Stimulated activated naive B cell treated with anti-CD40 and anti-IgM and Interleukin-4, amounts not matched to agents 10 μg/mL and 1 μg/mL and 100 μg/mL, for 72 hours (primary cell): ENCODE measurements at regions not wholly inside any gene's neighbourhood (a gene's known extent, or its start where the extent isn't known, plus 50 kb on each side); places are given as distances from the start of the nearest gene placed in this dataset.

Experiments
- ATAC-seq, 2 donors: fragments of 150-1000 bp; cut with Tn5 transposase; replicated peaks; 2 replicates each; pipeline ENCODE4 v1.10.0; 2021; ENCODE audit warnings: moderate library complexity in 1 of 2
- DNase-seq: peaks from one replicate; pipeline ENCODE4 v3.0.0; 2021
- H3K27ac Mint-ChIP-seq: one replicate; pipeline ENCODE4 v1.8.0; 2022; ENCODE audit warnings: mild to moderate bottlenecking, mixed read lengths
- H3K27me3 Mint-ChIP-seq, 2 donors: one replicate each; pipeline ENCODE4 v1.8.0; 2022; ENCODE audit warnings: mixed read lengths in 2 of 2
- H3K36me3 Mint-ChIP-seq, 2 donors: one replicate each; pipeline ENCODE4 v1.8.0; 2022; ENCODE audit warnings: mixed read lengths in 2 of 2, mild to moderate bottlenecking in 1 of 2
- H3K4me1 Mint-ChIP-seq, 2 donors: one replicate each; pipeline ENCODE4 v1.8.0; 2022; ENCODE audit warnings: mixed read lengths in 2 of 2, mild to moderate bottlenecking in 1 of 2
- H3K4me3 Mint-ChIP-seq, 2 donors: one replicate each; pipeline ENCODE4 v1.8.0; 2022; ENCODE audit warnings: mild to moderate bottlenecking in 2 of 2, mixed read lengths in 2 of 2, moderate library complexity in 1 of 2
- H3K9me3 Mint-ChIP-seq, 2 donors: one replicate each; pipeline ENCODE4 v1.8.0; 2022; ENCODE audit warnings: mixed read lengths in 2 of 2, mild to moderate bottlenecking in 1 of 2

- ATAC-seq (no peak), DNase-seq (no peak)
- Mint-ChIP-seq H3K27ac (no peak overlapping the region), H3K4me3 (no peak overlapping the region), H3K36me3 (peaks cover 4 to 6% of the 10 kb centered on the region in 2 donors), H3K4me1 (peaks cover 6 to 15% of the 10 kb centered on the region in 2 donors), H3K27me3 (no peaks in the 10 kb centered on the region), H3K9me3 (peaks cover 4 to 11% of the 10 kb centered on the region in 2 donors)
Measured at GRCh38 chr12:116471544-116471943, 87.6 kb upstream of the MAP1LC3B2 start.

- DNase-seq = no peak
- Mint-ChIP-seq H3K27me3 (no peaks in the 10 kb centered on the region), H3K4me3 (no peak overlapping the region), H3K36me3 (peaks cover 4 to 6% of the 10 kb centered on the region in 2 donors), H3K4me1 (peaks cover 6 to 15% of the 10 kb centered on the region in 2 donors), H3K27ac (no peak overlapping the region), H3K9me3 (peaks cover 4 to 13% of the 10 kb centered on the region in 2 donors)
- ATAC-seq = no peak
Measured at GRCh38 chr12:116472193-116472592, 87.0 kb upstream of the MAP1LC3B2 start.

GRCh38 chr12:116473416-116473815, 85.8 kb upstream of the MAP1LC3B2 start:
- no peak for ATAC-seq
- DNase-seq = no peak
- no peak overlapping the region for H3K27ac Mint-ChIP-seq
- H3K36me3 Mint-ChIP-seq = peaks cover 4 to 6% of the 10 kb centered on the region in 2 donors
- peaks cover 4 to 13% of the 10 kb centered on the region in 2 donors for H3K9me3 Mint-ChIP-seq
- H3K4me3 Mint-ChIP-seq = no peak overlapping the region
- peaks cover 6 to 15% of the 10 kb centered on the region in 2 donors for H3K4me1 Mint-ChIP-seq
- H3K27me3 Mint-ChIP-seq = no peaks in the 10 kb centered on the region

GRCh38 chr12:116474331-116474730, 84.8 kb upstream of the MAP1LC3B2 start:
- Mint-ChIP-seq H3K9me3 (peaks cover 4 to 13% of the 10 kb centered on the region in 2 donors), H3K4me3 (no peak overlapping the region), H3K36me3 (peaks cover 4 to 6% of the 10 kb centered on the region in 2 donors), H3K27ac (no peak overlapping the region), H3K27me3 (no peaks in the 10 kb centered on the region), H3K4me1 (peaks cover 6 to 15% of the 10 kb centered on the region in 2 donors)
- DNase-seq (no peak), ATAC-seq (peak; percentile 36 to 57)

- Mint-ChIP-seq H3K36me3 (peaks cover 4 to 6% of the 10 kb centered on the region in 2 donors), H3K4me3 (no peak overlapping the region), H3K27me3 (no peaks in the 10 kb centered on the region), H3K4me1 (peaks cover 7 to 18% of the 10 kb centered on the region in 2 donors), H3K9me3 (peaks cover 4 to 13% of the 10 kb centered on the region in 2 donors), H3K27ac (no peak overlapping the region)
- ATAC-seq (no peak), DNase-seq (no peak)
Measured at GRCh38 chr12:116474899-116475298, 84.3 kb upstream of the MAP1LC3B2 start.

GRCh38 chr12:116476227-116476822, 82.9 kb upstream of the MAP1LC3B2 start:
- peaks cover 4 to 13% of the 10 kb centered on the region in 2 donors for H3K9me3 Mint-ChIP-seq
- H3K4me3 Mint-ChIP-seq = no peak overlapping the region
- no peak for ATAC-seq
- H3K27me3 Mint-ChIP-seq = peaks cover 0 to 4% of the 10 kb centered on the region in 2 donors
- peaks cover 4 to 6% of the 10 kb centered on the region in 2 donors for H3K36me3 Mint-ChIP-seq
- H3K27ac Mint-ChIP-seq = no peak overlapping the region
- DNase-seq = no peak
- peaks cover 12 to 26% of the 10 kb centered on the region in 2 donors for H3K4me1 Mint-ChIP-seq

GRCh38 chr12:116478243-116478773, 80.9 kb upstream of the MAP1LC3B2 start:
- H3K36me3 Mint-ChIP-seq = peaks cover 4 to 6% of the 10 kb centered on the region in 2 donors
- no peak overlapping the region for H3K27ac Mint-ChIP-seq
- ATAC-seq = no peak
- no peak for DNase-seq
- H3K27me3 Mint-ChIP-seq = peaks cover 0 to 4% of the 10 kb centered on the region in 2 donors
- H3K9me3 Mint-ChIP-seq = peaks cover 4 to 11% of the 10 kb centered on the region in 2 donors
- H3K4me1 Mint-ChIP-seq = peaks cover 12 to 26% of the 10 kb centered on the region in 2 donors
- H3K4me3 Mint-ChIP-seq = no peak overlapping the region

GRCh38 chr12:116480210-116480810, 78.9 kb upstream of the MAP1LC3B2 start:
- no peak for ATAC-seq
- peaks cover 6 to 11% of the 10 kb centered on the region in 2 donors for H3K4me1 Mint-ChIP-seq
- no peak for DNase-seq
- peaks cover 4 to 5% of the 10 kb centered on the region in 2 donors for H3K27me3 Mint-ChIP-seq
- peaks cover 3 to 4% of the 10 kb centered on the region in 2 donors for H3K36me3 Mint-ChIP-seq
- H3K27ac Mint-ChIP-seq = no peak overlapping the region
- no peak overlapping the region for H3K4me3 Mint-ChIP-seq
- H3K9me3 Mint-ChIP-seq = peaks cover 0 to 9% of the 10 kb centered on the region in 2 donors

GRCh38 chr12:116481726-116482125, 77.5 kb upstream of the MAP1LC3B2 start:
- Mint-ChIP-seq H3K4me3 (no peak overlapping the region), H3K4me1 (peaks cover 6 to 11% of the 10 kb centered on the region in 2 donors)

GRCh38 chr12:116482179-116482578, 77.0 kb upstream of the MAP1LC3B2 start:
- Mint-ChIP-seq H3K27me3 (peaks cover 4 to 5% of the 10 kb centered on the region in 2 donors), H3K36me3 (peaks cover 4% of the 10 kb centered on the region in 2 donors), H3K27ac (no peak overlapping the region), H3K4me3 (no peak overlapping the region), H3K4me1 (peaks cover 6 to 11% of the 10 kb centered on the region in 2 donors), H3K9me3 (peaks cover 3 to 5% of the 10 kb centered on the region in 2 donors)
- no peak for DNase-seq
- ATAC-seq = no peak

More at GRCh38 chr12:116481726-116482125, 77.5 kb upstream of the MAP1LC3B2 start:
- Mint-ChIP-seq H3K9me3 (peaks cover 0 to under 1% of the 10 kb centered on the region in 2 donors), H3K36me3 (peaks cover under 1% of the 10 kb centered on the region in 2 donors), H3K27ac (no peak overlapping the region), H3K27me3 (peaks cover 4 to 5% of the 10 kb centered on the region in 2 donors)
- no peak for DNase-seq
- ATAC-seq = no peak

- peaks cover 4 to 7% of the 10 kb centered on the region in 2 donors for H3K36me3 Mint-ChIP-seq
- H3K27ac Mint-ChIP-seq = no peak overlapping the region
- H3K27me3 Mint-ChIP-seq = peaks cover 4 to 5% of the 10 kb centered on the region in 2 donors
- H3K9me3 Mint-ChIP-seq = peaks cover 5 to 6% of the 10 kb centered on the region in 2 donors
- peaks cover 6 to 11% of the 10 kb centered on the region in 2 donors for H3K4me1 Mint-ChIP-seq
- ATAC-seq (no peak), DNase-seq (no peak)
- no peak overlapping the region for H3K4me3 Mint-ChIP-seq
Measured at GRCh38 chr12:116482859-116483258, 76.3 kb upstream of the MAP1LC3B2 start.

- Mint-ChIP-seq H3K36me3 (peaks cover 4 to 10% of the 10 kb centered on the region in 2 donors), H3K9me3 (peaks cover 12 to 13% of the 10 kb centered on the region in 2 donors), H3K27ac (no peak overlapping the region), H3K27me3 (peaks cover 4 to 5% of the 10 kb centered on the region in 2 donors), H3K4me1 (peaks cover 6 to 11% of the 10 kb centered on the region in 2 donors), H3K4me3 (no peak overlapping the region)
- DNase-seq = no peak
- ATAC-seq = no peak
Measured at GRCh38 chr12:116483959-116484750, 75.0 kb upstream of the MAP1LC3B2 start.

GRCh38 chr12:116484807-116485206, 74.4 kb upstream of the MAP1LC3B2 start:
- ATAC-seq (no peak), DNase-seq (no peak)
- peaks cover 12 to 13% of the 10 kb centered on the region in 2 donors for H3K9me3 Mint-ChIP-seq
- H3K27me3 Mint-ChIP-seq = peaks cover 4 to 5% of the 10 kb centered on the region in 2 donors
- H3K4me3 Mint-ChIP-seq = no peak overlapping the region
- peaks cover 4 to 10% of the 10 kb centered on the region in 2 donors for H3K36me3 Mint-ChIP-seq
- H3K27ac Mint-ChIP-seq = no peak overlapping the region
- peaks cover 6 to 9% of the 10 kb centered on the region in 2 donors for H3K4me1 Mint-ChIP-seq

- H3K9me3 Mint-ChIP-seq = peaks cover 19 to 21% of the 10 kb centered on the region in 2 donors
Measured at GRCh38 chr12:116489116-116489515, 70.1 kb upstream of the MAP1LC3B2 start.

More at GRCh38 chr12:116489116-116489515, 70.1 kb upstream of the MAP1LC3B2 start:
- Mint-ChIP-seq H3K4me3 (no peak overlapping the region), H3K27me3 (peaks cover 0 to under 1% of the 10 kb centered on the region in 2 donors), H3K36me3 (peaks cover 4 to 10% of the 10 kb centered on the region in 2 donors), H3K4me1 (peaks cover 9 to 12% of the 10 kb centered on the region in 2 donors), H3K27ac (no peak overlapping the region)
- no peak for DNase-seq
- ATAC-seq = no peak
